ENCODE measurements at regions not wholly inside any gene's neighbourhood (a gene's known extent, or its start where the extent isn't known, plus 50 kb on each side); places are given as distances from the start of the nearest gene placed in this dataset.

DNA sequence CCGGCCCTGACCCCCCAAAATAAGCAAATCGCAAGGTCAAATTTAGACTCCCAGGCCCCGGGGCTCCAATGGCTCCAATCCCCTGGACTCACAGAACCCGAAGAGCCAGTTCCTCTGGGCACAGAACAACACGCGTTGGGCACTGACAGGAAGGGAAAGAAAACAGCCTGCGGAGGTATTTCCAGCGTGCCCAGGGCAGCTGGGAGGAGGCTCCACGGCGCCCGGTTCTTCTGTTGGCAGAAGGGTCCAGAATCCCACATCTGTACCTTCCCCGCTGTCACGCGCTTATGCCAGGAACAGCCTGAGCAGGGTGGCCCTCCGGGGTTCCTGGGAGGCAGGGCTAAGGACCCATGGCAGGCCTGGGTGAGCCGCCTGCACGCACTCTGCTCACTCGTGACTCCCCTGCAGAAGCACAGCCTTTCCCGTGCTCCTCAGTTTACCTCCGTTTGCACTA lies 85.5 kb downstream of the RIPK4 start:
- Histone ChIP-seq H2AFZ (ENCODE audit: insufficient read depth, low read depth, low read length, poor library complexity, severe bottlenecking) (no peak overlapping the region), H3K27me3 (replicated peaks in 1 of 4; ENCODE audit: control extremely low read depth in 1 of 4, control insufficient read depth in 3 of 4, insufficient read depth in 4 of 4, low read length in 3 of 4) (peaks cover 0 to 6% (median 0%) of the 10 kb centered on the region in 4 experiments), H3K9me3 (ENCODE audit: control extremely low read depth in 1 of 3, control insufficient read depth in 2 of 3, insufficient read depth in 1 of 3, low read length in 2 of 3) (no peaks in the 10 kb centered on the region), H3K9ac (ENCODE audit: low read length) (no peak overlapping the region), H3K79me2 (ENCODE audit: control insufficient read depth, insufficient read depth, low read length) (no peaks in the 10 kb centered on the region), H3K4me2 (replicated peaks; ENCODE audit: low read depth, low read length, poor library complexity, severe bottlenecking) (no peak overlapping the region), H3K27ac (ENCODE audit: low read length in 2 of 2) (no peak overlapping the region), H4K20me1 (ENCODE audit: control insufficient read depth, insufficient read depth, low read length, poor library complexity, severe bottlenecking) (no peaks in the 10 kb centered on the region), H3K36me3 (replicated peaks in 1 of 2; ENCODE audit: control extremely low read depth in 1 of 2, control insufficient read depth in 1 of 2, extremely low read depth in 1 of 2, insufficient read depth in 2 of 2, low read length in 1 of 2) (no peaks in the 10 kb centered on the region), H3K4me1 (ENCODE audit: control insufficient read depth in 2 of 2, insufficient read depth in 2 of 2, low read length in 2 of 2) (no peaks in the 10 kb centered on the region), H3K4me3 (ENCODE audit: control extremely low read depth in 1 of 5, extremely low read depth in 1 of 5, insufficient read depth in 1 of 5, low read depth in 2 of 5, low read length in 4 of 5) (no peak overlapping the region)
- no peak overlapping the region for H3K4me3 Mint-ChIP-seq
- intact Hi-C loops (cut with micrococcal nuclease), result no loop called here
- TF ChIP-seq CTCF (IDR thresholded peaks at IDR 0.05) (no peak), EZH2 (IDR thresholded peaks at IDR 0.05; ENCODE audit: borderline replicate concordance, insufficient read depth, low read depth, low read length, poor library complexity, severe bottlenecking) (no peak)
- ATAC-seq (ENCODE audit: low read depth) (no peak), DNase-seq (no peak)
- no peaks in the 10 kb centered on the region for H3K9me3 Mint-ChIP-seq (ENCODE audit: insufficient read depth)
- H3K4me1 Mint-ChIP-seq, result no peaks in the 10 kb centered on the region
- no peak overlapping the region for H3K27ac Mint-ChIP-seq
- WGBS (ENCODE audit: insufficient coverage), result 92% methylated on average over 20 of the region's 20 CpGs
- ChIA-PET POLR2A (no interaction called here), CTCF (no interaction called here)
- H3K27me3 Mint-ChIP-seq, result peaks cover 19% of the 10 kb centered on the region

- intact Hi-C loops (cut with micrococcal nuclease), result no loop called here
- H3K79me2 ChIP-seq (ENCODE audit: control insufficient read depth, insufficient read depth, low read length), result no peaks in the 10 kb centered on the region
- no peaks in the 10 kb centered on the region for H3K9me3 Mint-ChIP-seq (ENCODE audit: insufficient read depth)
- no peak overlapping the region for H3K4me3 ChIP-seq (ENCODE audit: control extremely low read depth in 1 of 5, extremely low read depth in 1 of 5, insufficient read depth in 1 of 5, low read depth in 2 of 5, low read length in 4 of 5)
- no peaks in the 10 kb centered on the region for H3K4me1 Mint-ChIP-seq
- H3K27ac ChIP-seq (ENCODE audit: low read length in 2 of 2), result no peak overlapping the region
- no peak overlapping the region for H2AFZ ChIP-seq (ENCODE audit: insufficient read depth, low read depth, low read length, poor library complexity, severe bottlenecking)
- peaks cover 0 to 6% (median 0%) of the 10 kb centered on the region in 4 experiments for H3K27me3 ChIP-seq (replicated peaks in 1 of 4; ENCODE audit: control extremely low read depth in 1 of 4, control insufficient read depth in 3 of 4, insufficient read depth in 4 of 4, low read length in 3 of 4)
- POLR2A ChIA-PET, result no interaction called here
- no peak for DNase-seq
- peaks cover 17% of the 10 kb centered on the region for H3K27me3 Mint-ChIP-seq
- H3K9me3 ChIP-seq (ENCODE audit: control extremely low read depth in 1 of 3, control insufficient read depth in 2 of 3, insufficient read depth in 1 of 3, low read length in 2 of 3), result no peaks in the 10 kb centered on the region
- H3K4me2 ChIP-seq (replicated peaks; ENCODE audit: low read depth, low read length, poor library complexity, severe bottlenecking), result no peak overlapping the region
- no peaks in the 10 kb centered on the region for H4K20me1 ChIP-seq (ENCODE audit: control insufficient read depth, insufficient read depth, low read length, poor library complexity, severe bottlenecking)
- no peak overlapping the region for H3K27ac Mint-ChIP-seq
- TF ChIP-seq CTCF (IDR thresholded peaks at IDR 0.05) (no peak), EZH2 (IDR thresholded peaks at IDR 0.05; ENCODE audit: borderline replicate concordance, insufficient read depth, low read depth, low read length, poor library complexity, severe bottlenecking) (no peak)
- ATAC-seq (ENCODE audit: low read depth), result no peak
- no peaks in the 10 kb centered on the region for H3K4me1 ChIP-seq (ENCODE audit: control insufficient read depth in 2 of 2, insufficient read depth in 2 of 2, low read length in 2 of 2)
- no peaks in the 10 kb centered on the region for H3K36me3 ChIP-seq (replicated peaks in 1 of 2; ENCODE audit: control extremely low read depth in 1 of 2, control insufficient read depth in 1 of 2, extremely low read depth in 1 of 2, insufficient read depth in 2 of 2, low read length in 1 of 2)
- no peak overlapping the region for H3K4me3 Mint-ChIP-seq
- H3K9ac ChIP-seq (ENCODE audit: low read length), result no peak overlapping the region
- 89% methylated on average over 18 of the region's 23 CpGs for WGBS (ENCODE audit: insufficient coverage)
- CTCF ChIA-PET, result no interaction called here
These were observed 86.2 kb downstream of the RIPK4 start for GRCh38 chr21:41680444-41681347.
